ENCODE measurements at regions not wholly inside any gene's neighbourhood (a gene's known extent, or its start where the extent isn't known, plus 50 kb on each side); places are given as distances from the start of the nearest gene placed in this dataset.

DNA sequence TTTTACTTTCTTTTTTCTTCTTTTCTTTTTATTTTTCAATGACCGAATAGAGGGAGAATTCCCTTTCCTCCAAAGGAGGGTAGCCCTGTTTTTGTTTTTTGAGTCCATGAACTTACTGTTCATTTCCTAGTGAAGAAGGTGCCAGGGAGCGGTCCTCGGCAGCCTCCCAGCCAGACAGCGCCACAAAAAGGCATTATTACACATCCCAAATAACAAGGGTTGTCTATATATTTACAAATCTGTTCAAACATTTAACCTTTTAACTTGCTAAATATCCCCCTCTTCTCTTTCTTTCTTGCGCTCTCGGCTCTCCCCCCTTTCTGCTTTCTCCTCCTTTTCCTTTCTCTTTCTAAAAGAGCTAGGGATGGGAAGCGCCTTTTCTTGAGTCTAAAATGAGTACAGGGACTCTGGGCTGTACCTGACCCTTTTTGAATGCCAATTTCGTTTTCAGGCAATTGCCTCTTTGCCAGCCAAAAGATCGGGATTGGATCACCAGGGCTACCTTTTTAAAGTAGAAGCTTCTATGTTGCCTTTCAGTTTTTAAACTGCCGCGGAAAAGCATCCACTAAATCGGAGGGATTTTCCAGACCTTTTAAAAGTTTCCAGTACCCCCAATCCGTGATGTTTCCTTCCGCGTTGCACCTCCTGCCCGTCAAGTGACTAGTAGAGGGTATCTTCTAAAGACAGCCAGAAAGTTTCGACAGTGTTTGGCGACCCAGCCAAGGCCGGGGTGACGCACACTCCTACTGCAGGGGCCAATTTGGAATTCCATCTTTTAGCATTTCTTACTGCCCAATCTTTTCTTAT, 125.6 kb downstream of the TMEM161B start:
- TF ChIP-seq, protein P1, sequence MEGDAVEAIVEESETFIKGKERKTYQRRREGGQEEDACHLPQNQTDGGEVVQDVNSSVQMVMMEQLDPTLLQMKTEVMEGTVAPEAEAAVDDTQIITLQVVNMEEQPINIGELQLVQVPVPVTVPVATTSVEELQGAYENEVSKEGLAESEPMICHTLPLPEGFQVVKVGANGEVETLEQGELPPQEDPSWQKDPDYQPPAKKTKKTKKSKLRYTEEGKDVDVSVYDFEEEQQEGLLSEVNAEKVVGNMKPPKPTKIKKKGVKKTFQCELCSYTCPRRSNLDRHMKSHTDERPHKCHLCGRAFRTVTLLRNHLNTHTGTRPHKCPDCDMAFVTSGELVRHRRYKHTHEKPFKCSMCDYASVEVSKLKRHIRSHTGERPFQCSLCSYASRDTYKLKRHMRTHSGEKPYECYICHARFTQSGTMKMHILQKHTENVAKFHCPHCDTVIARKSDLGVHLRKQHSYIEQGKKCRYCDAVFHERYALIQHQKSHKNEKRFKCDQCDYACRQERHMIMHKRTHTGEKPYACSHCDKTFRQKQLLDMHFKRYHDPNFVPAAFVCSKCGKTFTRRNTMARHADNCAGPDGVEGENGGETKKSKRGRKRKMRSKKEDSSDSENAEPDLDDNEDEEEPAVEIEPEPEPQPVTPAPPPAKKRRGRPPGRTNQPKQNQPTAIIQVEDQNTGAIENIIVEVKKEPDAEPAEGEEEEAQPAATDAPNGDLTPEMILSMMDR (conservative IDR thresholded peaks at IDR 0.05; ENCODE audit: low read depth, low read length) = no peak
- TF ChIP-seq EZH2 (IDR thresholded peaks at IDR 0.05; ENCODE audit: borderline replicate concordance, low read depth, low read length, poor library complexity, severe bottlenecking) = no peak

All from A673 (cell line).